GM13977 (cell line): ENCODE measurements at regions not wholly inside any gene's neighbourhood (a gene's known extent, or its start where the extent isn't known, plus 50 kb on each side); places are given as distances from the start of the nearest gene placed in this dataset.
"Not testable (repeated sequence)": the region's sequence is repeated elsewhere in the genome, so short reads cannot be mapped to it uniquely, and the experiment has no call there.

ENCODE experiments used
- DNase-seq: peaks from one replicate; pipeline ENCODE4 v3.0.0; 2012; ENCODE audit warnings: low spot score
- in situ Hi-C: fragments of 300-500 bp; cut with MboI; formaldehyde crosslinking; loops from one replicate; pipeline ENCODE4 v1.12.0; 2022; ENCODE audit warnings: low sequenced_read_pairs, low pct_unique_long_range_greater_than_20kb, mixed read lengths, inconsistent platforms; ENCODE audit not compliant: unreplicated experiment
- TF ChIP-seq, protein P1 (sequence below): IDR thresholded peaks from 2 replicates; pipeline ENCODE4 v1.5.1; 2012; ENCODE audit warnings: mild to moderate bottlenecking, control low read depth; ENCODE audit not compliant: insufficient read depth; ENCODE audit errors: extremely low read depth, missing control alignments

DNA sequence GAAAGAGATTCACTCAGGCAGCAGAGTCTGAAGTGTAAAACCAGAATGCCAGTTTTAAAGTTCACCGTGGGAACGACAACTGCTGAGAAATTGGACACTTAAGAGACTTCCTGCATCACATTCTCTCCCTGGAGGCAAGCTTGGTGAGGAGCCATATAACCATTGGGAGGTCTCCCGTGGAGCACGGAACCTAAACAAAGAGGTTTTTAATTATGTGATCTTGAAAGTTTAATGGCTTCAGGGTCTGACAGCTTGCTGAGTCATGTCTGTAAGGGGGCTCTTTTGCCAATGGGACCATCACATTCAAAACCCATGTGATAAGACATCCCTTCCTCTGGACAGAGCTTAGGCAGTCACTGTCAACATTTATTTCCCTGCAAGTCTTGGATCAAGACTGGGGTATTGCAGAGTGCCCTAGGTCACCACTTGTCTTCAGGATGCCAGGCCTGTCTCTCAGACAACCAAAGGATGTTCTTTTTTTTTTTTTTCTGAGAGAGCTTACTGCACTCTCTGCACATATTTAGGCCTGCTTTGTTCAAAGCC, 674.4 kb downstream of the TYW1 start:
- TF ChIP-seq, protein P1, sequence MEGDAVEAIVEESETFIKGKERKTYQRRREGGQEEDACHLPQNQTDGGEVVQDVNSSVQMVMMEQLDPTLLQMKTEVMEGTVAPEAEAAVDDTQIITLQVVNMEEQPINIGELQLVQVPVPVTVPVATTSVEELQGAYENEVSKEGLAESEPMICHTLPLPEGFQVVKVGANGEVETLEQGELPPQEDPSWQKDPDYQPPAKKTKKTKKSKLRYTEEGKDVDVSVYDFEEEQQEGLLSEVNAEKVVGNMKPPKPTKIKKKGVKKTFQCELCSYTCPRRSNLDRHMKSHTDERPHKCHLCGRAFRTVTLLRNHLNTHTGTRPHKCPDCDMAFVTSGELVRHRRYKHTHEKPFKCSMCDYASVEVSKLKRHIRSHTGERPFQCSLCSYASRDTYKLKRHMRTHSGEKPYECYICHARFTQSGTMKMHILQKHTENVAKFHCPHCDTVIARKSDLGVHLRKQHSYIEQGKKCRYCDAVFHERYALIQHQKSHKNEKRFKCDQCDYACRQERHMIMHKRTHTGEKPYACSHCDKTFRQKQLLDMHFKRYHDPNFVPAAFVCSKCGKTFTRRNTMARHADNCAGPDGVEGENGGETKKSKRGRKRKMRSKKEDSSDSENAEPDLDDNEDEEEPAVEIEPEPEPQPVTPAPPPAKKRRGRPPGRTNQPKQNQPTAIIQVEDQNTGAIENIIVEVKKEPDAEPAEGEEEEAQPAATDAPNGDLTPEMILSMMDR, result no peak
- in situ Hi-C loops, result no loop called here
- no peak for DNase-seq

DNA sequence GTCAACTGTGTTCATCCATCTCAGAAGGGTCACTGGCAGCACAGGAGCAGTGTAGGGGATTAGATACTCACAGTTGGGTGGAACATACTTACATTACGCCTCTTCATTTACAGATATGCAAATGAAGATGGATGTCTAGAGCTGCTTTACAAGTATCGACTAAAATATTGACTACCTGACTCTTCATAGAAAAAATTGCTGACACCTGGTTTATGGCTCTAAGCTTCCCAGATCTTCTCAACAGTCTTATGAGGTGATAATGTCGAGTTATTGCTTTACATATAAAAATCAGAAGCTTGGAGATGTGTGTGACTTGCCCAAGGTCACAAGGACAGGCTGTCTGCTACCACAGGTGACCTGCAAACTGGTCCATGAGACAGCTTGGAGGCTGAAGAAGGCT, 677.2 kb downstream of the TYW1 start:
- DNase-seq, result no peak
- in situ Hi-C loops, result no loop called here
- TF ChIP-seq, protein P1, result no peak

DNA sequence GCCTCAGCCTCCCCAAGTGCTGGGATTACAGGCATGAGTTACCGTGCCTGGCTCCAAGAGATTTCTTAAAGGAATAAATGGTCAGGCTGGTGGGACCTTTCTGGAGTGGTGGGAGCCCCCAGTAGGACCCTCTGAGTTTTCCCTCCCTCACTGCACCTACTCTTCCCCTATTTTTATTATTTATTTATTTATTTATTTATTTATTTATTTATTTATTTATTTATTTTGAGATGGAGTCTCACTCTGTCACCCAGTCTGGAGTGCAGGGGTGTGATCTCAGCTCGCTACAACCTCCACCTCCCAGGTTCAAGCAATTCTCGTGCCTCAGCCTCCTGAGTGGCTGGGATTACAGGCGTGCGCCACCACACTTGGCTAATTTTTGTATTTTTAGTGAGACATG, 678.2 kb downstream of the TYW1 start:
- DNase-seq, in situ Hi-C loops: not testable (repeated sequence)

DNA sequence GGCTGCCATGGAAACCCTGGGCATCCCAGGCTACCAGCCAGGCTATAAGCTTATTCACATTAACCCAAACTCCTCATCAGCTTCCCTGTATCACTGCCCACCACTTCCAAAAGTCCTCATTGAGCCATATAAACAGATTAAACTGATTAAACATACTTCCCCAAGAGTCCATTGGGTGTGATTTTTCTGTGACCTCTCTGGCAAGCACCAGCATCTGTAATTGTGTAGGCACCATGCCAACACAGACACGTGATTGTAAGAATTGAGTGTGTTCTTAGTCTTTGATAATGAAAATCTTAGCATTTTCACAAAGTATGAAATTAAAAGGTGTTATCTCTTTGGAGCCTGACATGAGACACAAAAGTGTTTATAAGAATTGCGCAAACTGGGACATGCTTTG, 679.3 kb downstream of the TYW1 start:
- TF ChIP-seq, protein P1, result no peak
- in situ Hi-C loops, result no loop called here
- no peak for DNase-seq

DNA sequence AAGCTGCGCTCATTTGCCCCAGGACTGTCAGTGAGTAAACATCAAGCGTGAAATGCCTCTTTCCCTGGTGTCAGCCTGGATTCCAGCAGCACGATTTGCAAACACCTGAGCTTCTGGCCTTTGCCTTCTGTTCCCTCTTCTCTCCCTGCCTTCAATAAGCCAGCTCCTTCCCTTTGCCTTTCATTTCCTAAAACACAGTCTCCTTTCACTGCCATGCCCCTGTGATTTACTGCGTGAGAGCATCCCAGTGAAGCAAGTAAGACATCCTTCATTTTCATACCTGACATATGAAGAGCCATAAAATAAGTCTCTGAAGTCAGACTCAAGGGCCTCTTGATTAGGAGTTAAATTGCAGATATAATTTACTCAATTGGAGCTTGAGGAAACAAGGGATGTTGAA, 681.8 kb downstream of the TYW1 start:
- TF ChIP-seq, protein P1, result no peak
- no peak for DNase-seq
- in situ Hi-C loops, result no loop called here

DNA sequence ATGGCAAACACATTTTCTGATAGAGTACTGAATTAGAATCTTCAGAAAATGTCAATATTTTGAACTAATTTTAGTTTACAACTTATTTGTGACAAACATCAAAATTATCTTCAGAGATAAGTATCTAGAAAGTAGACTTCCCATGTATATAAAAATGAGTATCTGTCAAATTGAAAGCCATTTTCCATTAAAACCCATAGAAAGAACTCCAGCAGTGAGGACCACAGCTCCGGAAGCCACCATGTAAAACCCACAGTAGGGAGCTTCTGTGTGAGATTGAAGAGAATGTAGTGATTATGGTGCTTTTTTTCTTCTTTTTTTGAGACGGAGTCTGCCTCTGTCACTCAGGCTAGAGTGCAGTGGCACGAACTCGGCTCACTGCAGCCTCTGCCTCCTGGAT, 687.0 kb downstream of the TYW1 start:
- TF ChIP-seq, protein P1, result no peak
- DNase-seq, result no peak
- in situ Hi-C loops, result no loop called here

DNA sequence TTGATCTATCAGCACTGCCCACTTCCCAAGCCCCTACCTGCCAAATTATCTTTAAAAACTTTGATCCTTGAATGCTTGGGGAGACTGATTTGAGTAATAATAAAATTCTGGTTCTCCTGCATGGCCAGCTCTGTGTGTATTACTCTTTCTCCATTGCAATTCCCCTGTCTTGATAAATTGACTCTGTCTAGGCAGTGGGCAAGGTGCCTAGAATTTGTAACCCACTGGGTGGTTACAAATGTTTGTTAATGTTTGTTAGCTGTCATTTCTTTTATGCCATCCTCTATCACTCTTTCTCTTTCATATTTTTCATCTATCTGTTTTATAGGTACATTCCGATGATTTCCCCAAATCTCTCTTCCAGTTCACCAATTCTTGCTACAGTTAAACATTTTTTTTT, 694.1 kb downstream of the TYW1 start:
- no peak for DNase-seq
- in situ Hi-C loops, result no loop called here
- TF ChIP-seq, protein P1, result no peak
